Panc1 (cell line): ENCODE measurements at regions not wholly inside any gene's neighbourhood (a gene's known extent, or its start where the extent isn't known, plus 50 kb on each side); places are given as distances from the start of the nearest gene placed in this dataset.

Experiments
- POLR2AphosphoS5 ChIP-seq: IDR thresholded peaks from 2 replicates; pipeline ENCODE4 v1.6.1; 2012; ENCODE audit warnings: mild to moderate bottlenecking, low read depth, low read length, moderate library complexity
- TCF7L2 ChIP-seq: IDR thresholded peaks from 2 replicates; pipeline ENCODE4 v1.6.1; 2011; ENCODE audit warnings: mild to moderate bottlenecking, low read depth, low read length, inconsistent platforms
- TF ChIP-seq, protein P1 (sequence below): fragments of 450-650 bp; IDR thresholded peaks from 2 replicates; pipeline ENCODE4 v1.5.1; 2017; ENCODE audit warnings: mild to moderate bottlenecking

- TF ChIP-seq, protein P1, sequence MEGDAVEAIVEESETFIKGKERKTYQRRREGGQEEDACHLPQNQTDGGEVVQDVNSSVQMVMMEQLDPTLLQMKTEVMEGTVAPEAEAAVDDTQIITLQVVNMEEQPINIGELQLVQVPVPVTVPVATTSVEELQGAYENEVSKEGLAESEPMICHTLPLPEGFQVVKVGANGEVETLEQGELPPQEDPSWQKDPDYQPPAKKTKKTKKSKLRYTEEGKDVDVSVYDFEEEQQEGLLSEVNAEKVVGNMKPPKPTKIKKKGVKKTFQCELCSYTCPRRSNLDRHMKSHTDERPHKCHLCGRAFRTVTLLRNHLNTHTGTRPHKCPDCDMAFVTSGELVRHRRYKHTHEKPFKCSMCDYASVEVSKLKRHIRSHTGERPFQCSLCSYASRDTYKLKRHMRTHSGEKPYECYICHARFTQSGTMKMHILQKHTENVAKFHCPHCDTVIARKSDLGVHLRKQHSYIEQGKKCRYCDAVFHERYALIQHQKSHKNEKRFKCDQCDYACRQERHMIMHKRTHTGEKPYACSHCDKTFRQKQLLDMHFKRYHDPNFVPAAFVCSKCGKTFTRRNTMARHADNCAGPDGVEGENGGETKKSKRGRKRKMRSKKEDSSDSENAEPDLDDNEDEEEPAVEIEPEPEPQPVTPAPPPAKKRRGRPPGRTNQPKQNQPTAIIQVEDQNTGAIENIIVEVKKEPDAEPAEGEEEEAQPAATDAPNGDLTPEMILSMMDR, result no peak
- TF ChIP-seq POLR2AphosphoS5 (no peak), TCF7L2 (no peak)
Measured at GRCh38 chr14:53549956-53550355, 396.8 kb upstream of the DDHD1 start.
